WTC11 (cell line): ENCODE measurements at regions not wholly inside any gene's neighbourhood (a gene's known extent, or its start where the extent isn't known, plus 50 kb on each side); places are given as distances from the start of the nearest gene placed in this dataset.

Experiments
- ATAC-seq: fragments of 200-7000 bp; cut with Tn5 transposase; 2 replicates; pipeline ENCODE4 v1.10.0; 2021; ENCODE audit warnings: mild to moderate bottlenecking, moderate library complexity
- CTCF ChIA-PET: fragments of 300-600 bp; sonication (Branson Sonifier 250); formaldehyde crosslinking; loops from one replicate; lab custom pipeline; 2021; ENCODE audit warnings: antibody characterized with exemption; lab: Charles Lee
- POLR2A ChIA-PET: fragments of 350-600 bp; sonication (Branson Sonifier 250); formaldehyde crosslinking; loops from one replicate; lab custom pipeline; 2021; ENCODE audit warnings: antibody characterized with exemption; lab: Charles Lee
- DNase-seq: peaks from one replicate; pipeline ENCODE4 v3.0.0; 2021; ENCODE audit warnings: low spot score
- H3K27ac Mint-ChIP-seq: 2 replicates; pipeline ENCODE4 v1.8.0; 2021; ENCODE audit warnings: mixed read lengths
- H3K27me3 Mint-ChIP-seq: 2 replicates; pipeline ENCODE4 v1.8.0; 2021; ENCODE audit warnings: low read depth, mild to moderate bottlenecking, moderate library complexity, mixed read lengths
- H3K36me3 Mint-ChIP-seq: 2 replicates; pipeline ENCODE4 v1.8.0; 2021; ENCODE audit warnings: mixed read lengths
- H3K4me1 Mint-ChIP-seq: 2 replicates; pipeline ENCODE4 v1.8.0; 2022; ENCODE audit warnings: mixed read lengths
- H3K4me3 Mint-ChIP-seq: 2 replicates; pipeline ENCODE4 v1.8.0; 2021; ENCODE audit warnings: mild to moderate bottlenecking, moderate library complexity, mixed read lengths
- H3K9me3 Mint-ChIP-seq: 2 replicates; pipeline ENCODE4 v1.8.0; 2021; ENCODE audit warnings: mixed read lengths
- ATF1 ChIP-seq: sonication (generic); formaldehyde crosslinking; IDR thresholded peaks from 2 replicates; pipeline ENCODE4 v1.8.1; 2023; ENCODE audit warnings: mild to moderate bottlenecking, moderate library complexity, missing genetic modification reagents
- CREM ChIP-seq: sonication (generic); formaldehyde crosslinking; IDR thresholded peaks from 2 replicates; pipeline ENCODE4 v1.8.1; 2022; ENCODE audit warnings: mild to moderate bottlenecking, missing genetic modification reagents, moderate library complexity
- EMX1 ChIP-seq: fragments of 250-450 bp; sonication (Bioruptor Pico); IDR thresholded peaks from 2 replicates; pipeline ENCODE4 v1.8.0; 2021; ENCODE audit warnings: mild to moderate bottlenecking
- ESRRA ChIP-seq: sonication (generic); formaldehyde crosslinking; IDR thresholded peaks from 2 replicates; pipeline ENCODE4 v1.8.1; 2022; ENCODE audit warnings: mild to moderate bottlenecking, missing genetic modification reagents, borderline replicate concordance
- JAZF1 ChIP-seq: fragments of 250-450 bp; sonication (Bioruptor Pico); IDR thresholded peaks from 2 replicates; pipeline ENCODE4 v1.9.0; 2021; ENCODE audit warnings: moderate library complexity, mild to moderate bottlenecking, inconsistent platforms
- KAT7 ChIP-seq: sonication (generic); formaldehyde crosslinking; IDR thresholded peaks from 2 replicates; pipeline ENCODE4 v1.8.1; 2023; ENCODE audit warnings: missing genetic modification reagents, mild to moderate bottlenecking, borderline replicate concordance
- OVOL2 ChIP-seq: fragments of 250-450 bp; sonication (Bioruptor Pico); IDR thresholded peaks from 2 replicates; pipeline ENCODE4 v1.9.0; 2021; ENCODE audit warnings: mild to moderate bottlenecking, borderline replicate concordance
- PRRX2 ChIP-seq: fragments of 250-450 bp; sonication (Bioruptor Pico); IDR thresholded peaks from 2 replicates; pipeline ENCODE4 v1.8.0; 2021; ENCODE audit warnings: mild to moderate bottlenecking
- SMAD4 ChIP-seq: sonication (generic); formaldehyde crosslinking; IDR thresholded peaks from 2 replicates; pipeline ENCODE4 v1.8.0; 2022; ENCODE audit warnings: mild to moderate bottlenecking, missing genetic modification reagents
- SOX15 ChIP-seq: fragments of 250-450 bp; sonication (Bioruptor Pico); IDR thresholded peaks from 2 replicates; pipeline ENCODE4 v1.9.0; 2021; ENCODE audit warnings: mild to moderate bottlenecking
- ZBTB21 ChIP-seq: sonication (generic); formaldehyde crosslinking; IDR thresholded peaks from 2 replicates; pipeline ENCODE4 v1.8.1; 2023; ENCODE audit warnings: mild to moderate bottlenecking, missing genetic modification reagents, borderline replicate concordance
- ZNF263 ChIP-seq: sonication (generic); formaldehyde crosslinking; IDR thresholded peaks from 2 replicates; pipeline ENCODE4 v1.8.1; 2022; ENCODE audit warnings: low read depth, mild to moderate bottlenecking, moderate library complexity, missing genetic modification reagents
- ZNF396 ChIP-seq: fragments of 250-450 bp; sonication (Bioruptor Pico); IDR thresholded peaks from 2 replicates; pipeline ENCODE4 v1.8.0; 2021; ENCODE audit warnings: mild to moderate bottlenecking, moderate library complexity, borderline replicate concordance
- TF ChIP-seq, protein P1 (sequence below): fragments of 250-450 bp; sonication (Bioruptor Pico); IDR thresholded peaks from 2 replicates; pipeline ENCODE4 v1.9.0; 2021; ENCODE audit warnings: mild to moderate bottlenecking
- TF ChIP-seq, protein P2 (sequence below): sonication (generic); formaldehyde crosslinking; conservative IDR thresholded peaks from 2 replicates; pipeline ENCODE4 v1.8.1; 2022; ENCODE audit warnings: mild to moderate bottlenecking, missing genetic modification reagents
- TF ChIP-seq, protein P3 (sequence below): fragments of 200-600 bp; IDR thresholded peaks from 2 replicates; pipeline ENCODE4 v1.8.0; 2022; ENCODE audit warnings: antibody characterized with exemption
- TF ChIP-seq, protein P4 (sequence below): sonication (generic); formaldehyde crosslinking; IDR thresholded peaks from 2 replicates; pipeline ENCODE4 v1.8.0; 2022; ENCODE audit warnings: mild to moderate bottlenecking, missing genetic modification reagents
- TF ChIP-seq, protein P5 (sequence below): fragments of 250-450 bp; sonication (Bioruptor Pico); IDR thresholded peaks from 2 replicates; pipeline ENCODE4 v1.9.0; 2021; ENCODE audit warnings: moderate library complexity, mild to moderate bottlenecking, inconsistent platforms, borderline replicate concordance
- TF ChIP-seq, protein P6 (sequence below): sonication (generic); formaldehyde crosslinking; IDR thresholded peaks from 2 replicates; pipeline ENCODE4 v1.8.1; 2023; ENCODE audit warnings: mild to moderate bottlenecking, missing genetic modification reagents
- TF ChIP-seq, protein P7 (sequence below): sonication (generic); formaldehyde crosslinking; IDR thresholded peaks from 2 replicates; pipeline ENCODE4 v1.8.1; 2023; ENCODE audit warnings: mild to moderate bottlenecking, moderate library complexity, missing genetic modification reagents

DNA sequence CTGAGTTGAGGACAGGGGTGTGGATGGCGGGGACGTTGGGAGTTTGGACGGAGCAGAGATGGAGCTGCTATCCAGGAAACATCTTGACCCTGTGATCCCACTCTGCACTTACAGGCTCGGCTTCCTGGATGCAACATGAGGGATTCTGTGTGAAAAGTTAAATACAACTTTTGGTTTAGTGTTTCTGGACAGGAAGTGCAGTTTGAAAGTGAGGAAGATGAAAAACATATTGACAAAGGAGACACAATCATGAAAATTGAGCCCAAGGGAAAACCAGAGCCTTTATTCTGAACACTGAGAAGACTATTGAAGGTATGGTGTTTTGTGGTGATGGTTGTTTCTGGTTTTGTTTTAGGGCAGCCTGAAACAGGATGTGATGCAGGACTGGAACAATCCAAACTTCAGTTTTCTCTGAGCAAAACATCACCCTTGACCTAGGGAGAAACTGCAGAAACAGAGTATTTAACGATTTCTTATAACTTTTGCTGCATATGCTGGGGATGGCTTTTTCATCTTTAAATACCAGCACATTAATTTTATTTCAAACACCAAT lies 76.5 kb upstream of the RFX8 start (continued):
- TF ChIP-seq, protein P1, sequence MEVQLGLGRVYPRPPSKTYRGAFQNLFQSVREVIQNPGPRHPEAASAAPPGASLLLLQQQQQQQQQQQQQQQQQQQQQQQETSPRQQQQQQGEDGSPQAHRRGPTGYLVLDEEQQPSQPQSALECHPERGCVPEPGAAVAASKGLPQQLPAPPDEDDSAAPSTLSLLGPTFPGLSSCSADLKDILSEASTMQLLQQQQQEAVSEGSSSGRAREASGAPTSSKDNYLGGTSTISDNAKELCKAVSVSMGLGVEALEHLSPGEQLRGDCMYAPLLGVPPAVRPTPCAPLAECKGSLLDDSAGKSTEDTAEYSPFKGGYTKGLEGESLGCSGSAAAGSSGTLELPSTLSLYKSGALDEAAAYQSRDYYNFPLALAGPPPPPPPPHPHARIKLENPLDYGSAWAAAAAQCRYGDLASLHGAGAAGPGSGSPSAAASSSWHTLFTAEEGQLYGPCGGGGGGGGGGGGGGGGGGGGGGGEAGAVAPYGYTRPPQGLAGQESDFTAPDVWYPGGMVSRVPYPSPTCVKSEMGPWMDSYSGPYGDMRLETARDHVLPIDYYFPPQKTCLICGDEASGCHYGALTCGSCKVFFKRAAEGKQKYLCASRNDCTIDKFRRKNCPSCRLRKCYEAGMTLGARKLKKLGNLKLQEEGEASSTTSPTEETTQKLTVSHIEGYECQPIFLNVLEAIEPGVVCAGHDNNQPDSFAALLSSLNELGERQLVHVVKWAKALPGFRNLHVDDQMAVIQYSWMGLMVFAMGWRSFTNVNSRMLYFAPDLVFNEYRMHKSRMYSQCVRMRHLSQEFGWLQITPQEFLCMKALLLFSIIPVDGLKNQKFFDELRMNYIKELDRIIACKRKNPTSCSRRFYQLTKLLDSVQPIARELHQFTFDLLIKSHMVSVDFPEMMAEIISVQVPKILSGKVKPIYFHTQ, result no peak
- TF ChIP-seq, protein P2, sequence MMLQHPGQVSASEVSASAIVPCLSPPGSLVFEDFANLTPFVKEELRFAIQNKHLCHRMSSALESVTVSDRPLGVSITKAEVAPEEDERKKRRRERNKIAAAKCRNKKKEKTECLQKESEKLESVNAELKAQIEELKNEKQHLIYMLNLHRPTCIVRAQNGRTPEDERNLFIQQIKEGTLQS (CRISPR knock-in tag), result no peak
- no peak for TF ChIP-seq PRRX2 (CRISPR knock-in tag)

DNA sequence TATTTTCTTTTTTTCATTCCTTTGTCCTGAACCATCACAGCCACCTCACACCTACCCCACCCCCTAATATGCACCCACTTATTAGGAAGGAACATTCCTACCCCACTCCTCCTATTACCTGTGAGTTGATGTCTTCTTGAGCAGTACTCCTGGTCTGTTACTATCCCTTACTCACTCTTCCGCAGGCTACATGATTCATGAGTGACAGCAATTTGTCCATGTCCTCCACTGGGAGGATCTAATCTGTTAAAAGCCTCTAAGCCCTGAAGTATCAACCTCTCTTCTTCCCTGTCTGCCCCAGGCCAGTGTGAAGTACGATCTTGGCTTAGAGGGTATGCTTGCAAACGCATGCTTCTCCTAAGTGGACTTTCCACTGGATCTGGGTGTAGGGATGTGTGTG lies 75.6 kb upstream of the RFX8 start:
- no peak overlapping the region for H3K4me3 Mint-ChIP-seq
- no peak for DNase-seq
- no peaks in the 10 kb centered on the region for H3K27me3 Mint-ChIP-seq
- POLR2A ChIA-PET, result no interaction called here
- TF ChIP-seq SMAD4 (CRISPR knock-in tag), result no peak
- no peak for TF ChIP-seq EMX1 (CRISPR knock-in tag)
- TF ChIP-seq KAT7 (CRISPR knock-in tag), result no peak
- TF ChIP-seq ZNF263 (CRISPR knock-in tag), result no peak
- TF ChIP-seq ZBTB21 (CRISPR knock-in tag), result no peak
- TF ChIP-seq, protein P3, sequence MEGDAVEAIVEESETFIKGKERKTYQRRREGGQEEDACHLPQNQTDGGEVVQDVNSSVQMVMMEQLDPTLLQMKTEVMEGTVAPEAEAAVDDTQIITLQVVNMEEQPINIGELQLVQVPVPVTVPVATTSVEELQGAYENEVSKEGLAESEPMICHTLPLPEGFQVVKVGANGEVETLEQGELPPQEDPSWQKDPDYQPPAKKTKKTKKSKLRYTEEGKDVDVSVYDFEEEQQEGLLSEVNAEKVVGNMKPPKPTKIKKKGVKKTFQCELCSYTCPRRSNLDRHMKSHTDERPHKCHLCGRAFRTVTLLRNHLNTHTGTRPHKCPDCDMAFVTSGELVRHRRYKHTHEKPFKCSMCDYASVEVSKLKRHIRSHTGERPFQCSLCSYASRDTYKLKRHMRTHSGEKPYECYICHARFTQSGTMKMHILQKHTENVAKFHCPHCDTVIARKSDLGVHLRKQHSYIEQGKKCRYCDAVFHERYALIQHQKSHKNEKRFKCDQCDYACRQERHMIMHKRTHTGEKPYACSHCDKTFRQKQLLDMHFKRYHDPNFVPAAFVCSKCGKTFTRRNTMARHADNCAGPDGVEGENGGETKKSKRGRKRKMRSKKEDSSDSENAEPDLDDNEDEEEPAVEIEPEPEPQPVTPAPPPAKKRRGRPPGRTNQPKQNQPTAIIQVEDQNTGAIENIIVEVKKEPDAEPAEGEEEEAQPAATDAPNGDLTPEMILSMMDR, result no peak
- TF ChIP-seq, protein P4, sequence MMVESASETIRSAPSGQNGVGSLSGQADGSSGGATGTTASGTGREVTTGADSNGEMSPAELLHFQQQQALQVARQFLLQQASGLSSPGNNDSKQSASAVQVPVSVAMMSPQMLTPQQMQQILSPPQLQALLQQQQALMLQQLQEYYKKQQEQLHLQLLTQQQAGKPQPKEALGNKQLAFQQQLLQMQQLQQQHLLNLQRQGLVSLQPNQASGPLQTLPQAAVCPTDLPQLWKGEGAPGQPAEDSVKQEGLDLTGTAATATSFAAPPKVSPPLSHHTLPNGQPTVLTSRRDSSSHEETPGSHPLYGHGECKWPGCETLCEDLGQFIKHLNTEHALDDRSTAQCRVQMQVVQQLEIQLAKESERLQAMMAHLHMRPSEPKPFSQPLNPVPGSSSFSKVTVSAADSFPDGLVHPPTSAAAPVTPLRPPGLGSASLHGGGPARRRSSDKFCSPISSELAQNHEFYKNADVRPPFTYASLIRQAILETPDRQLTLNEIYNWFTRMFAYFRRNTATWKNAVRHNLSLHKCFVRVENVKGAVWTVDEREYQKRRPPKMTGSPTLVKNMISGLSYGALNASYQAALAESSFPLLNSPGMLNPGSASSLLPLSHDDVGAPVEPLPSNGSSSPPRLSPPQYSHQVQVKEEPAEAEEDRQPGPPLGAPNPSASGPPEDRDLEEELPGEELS, result no peak
- no peak for TF ChIP-seq ESRRA (CRISPR knock-in tag)
- TF ChIP-seq OVOL2 (CRISPR knock-in tag), result no peak
- TF ChIP-seq, protein P5, sequence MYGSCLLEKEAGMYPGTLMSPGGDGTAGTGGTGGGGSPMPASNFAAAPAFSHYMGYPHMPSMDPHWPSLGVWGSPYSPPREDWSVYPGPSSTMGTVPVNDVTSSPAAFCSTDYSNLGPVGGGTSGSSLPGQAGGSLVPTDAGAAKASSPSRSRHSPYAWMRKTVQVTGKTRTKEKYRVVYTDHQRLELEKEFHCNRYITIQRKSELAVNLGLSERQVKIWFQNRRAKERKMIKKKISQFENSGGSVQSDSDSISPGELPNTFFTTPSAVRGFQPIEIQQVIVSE (CRISPR knock-in tag), result no peak
- TF ChIP-seq, protein P6, sequence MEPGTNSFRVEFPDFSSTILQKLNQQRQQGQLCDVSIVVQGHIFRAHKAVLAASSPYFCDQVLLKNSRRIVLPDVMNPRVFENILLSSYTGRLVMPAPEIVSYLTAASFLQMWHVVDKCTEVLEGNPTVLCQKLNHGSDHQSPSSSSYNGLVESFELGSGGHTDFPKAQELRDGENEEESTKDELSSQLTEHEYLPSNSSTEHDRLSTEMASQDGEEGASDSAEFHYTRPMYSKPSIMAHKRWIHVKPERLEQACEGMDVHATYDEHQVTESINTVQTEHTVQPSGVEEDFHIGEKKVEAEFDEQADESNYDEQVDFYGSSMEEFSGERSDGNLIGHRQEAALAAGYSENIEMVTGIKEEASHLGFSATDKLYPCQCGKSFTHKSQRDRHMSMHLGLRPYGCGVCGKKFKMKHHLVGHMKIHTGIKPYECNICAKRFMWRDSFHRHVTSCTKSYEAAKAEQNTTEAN (CRISPR knock-in tag), result no peak
- no peak for TF ChIP-seq ZNF396 (CRISPR knock-in tag)
- no peak for TF ChIP-seq CREM
- TF ChIP-seq SOX15 (CRISPR knock-in tag), result no peak
- no peak for TF ChIP-seq JAZF1 (CRISPR knock-in tag)
- no peak for TF ChIP-seq ATF1
- TF ChIP-seq, protein P7, sequence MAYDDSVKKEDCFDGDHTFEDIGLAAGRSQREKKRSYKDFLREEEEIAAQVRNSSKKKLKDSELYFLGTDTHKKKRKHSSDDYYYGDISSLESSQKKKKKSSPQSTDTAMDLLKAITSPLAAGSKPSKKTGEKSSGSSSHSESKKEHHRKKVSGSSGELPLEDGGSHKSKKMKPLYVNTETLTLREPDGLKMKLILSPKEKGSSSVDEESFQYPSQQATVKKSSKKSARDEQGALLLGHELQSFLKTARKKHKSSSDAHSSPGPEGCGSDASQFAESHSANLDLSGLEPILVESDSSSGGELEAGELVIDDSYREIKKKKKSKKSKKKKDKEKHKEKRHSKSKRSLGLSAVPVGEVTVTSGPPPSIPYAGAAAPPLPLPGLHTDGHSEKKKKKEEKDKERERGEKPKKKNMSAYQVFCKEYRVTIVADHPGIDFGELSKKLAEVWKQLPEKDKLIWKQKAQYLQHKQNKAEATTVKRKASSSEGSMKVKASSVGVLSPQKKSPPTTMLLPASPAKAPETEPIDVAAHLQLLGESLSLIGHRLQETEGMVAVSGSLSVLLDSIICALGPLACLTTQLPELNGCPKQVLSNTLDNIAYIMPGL (CRISPR knock-in tag), result no peak
- H3K4me1 Mint-ChIP-seq, result no peaks in the 10 kb centered on the region
- H3K27ac Mint-ChIP-seq, result no peak overlapping the region
- H3K9me3 Mint-ChIP-seq, result no peaks in the 10 kb centered on the region
- ATAC-seq, result no peak
- H3K36me3 Mint-ChIP-seq, result no peaks in the 10 kb centered on the region
- CTCF ChIA-PET, result no interaction called here
